WI38 (cell line): ENCODE measurements at regions not wholly inside any gene's neighbourhood (a gene's known extent, or its start where the extent isn't known, plus 50 kb on each side); places are given as distances from the start of the nearest gene placed in this dataset.
A peak's percentile ranks its signal among the peaks of the same experiment; 100 is the strongest.

ENCODE experiments used
- H3K4me3 ChIP-seq: 2 replicates; pipeline ENCODE4 v1.5.1; 2011; ENCODE audit warnings: low read depth, mild to moderate bottlenecking, control low read depth, low read length
- CTCF ChIP-seq: IDR thresholded peaks from 2 replicates; pipeline ENCODE4 v1.5.1; 2012; ENCODE audit warnings: low read depth, mild to moderate bottlenecking, control low read depth, low read length

DNA sequence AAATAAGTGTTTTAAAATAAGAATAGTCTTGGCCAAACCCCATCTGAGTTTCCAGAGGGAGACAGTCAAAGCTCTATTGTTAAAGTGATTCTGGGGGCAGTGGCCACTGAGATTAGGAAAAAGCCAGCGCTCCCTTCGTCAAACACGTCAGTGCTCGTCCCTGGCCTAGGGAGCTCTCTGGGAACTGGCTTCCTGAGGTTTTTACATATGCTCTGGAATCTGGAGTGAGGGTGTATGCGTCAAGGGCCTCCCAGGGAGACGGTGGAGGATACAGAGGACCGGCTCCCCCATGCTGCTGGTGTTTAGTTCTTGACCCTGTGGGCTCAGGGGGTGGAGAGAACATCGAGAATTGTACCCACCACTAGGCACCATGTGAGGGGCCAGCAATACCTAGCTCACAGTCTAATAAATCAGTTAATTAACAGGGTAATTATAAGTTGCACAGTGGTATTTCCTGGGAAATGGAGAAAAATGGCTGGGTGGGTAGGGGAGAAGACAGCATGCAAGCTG, 87.0 kb downstream of the SLC25A47 start:
- no peak for TF ChIP-seq CTCF
- H3K4me3 ChIP-seq, result no peak overlapping the region

DNA sequence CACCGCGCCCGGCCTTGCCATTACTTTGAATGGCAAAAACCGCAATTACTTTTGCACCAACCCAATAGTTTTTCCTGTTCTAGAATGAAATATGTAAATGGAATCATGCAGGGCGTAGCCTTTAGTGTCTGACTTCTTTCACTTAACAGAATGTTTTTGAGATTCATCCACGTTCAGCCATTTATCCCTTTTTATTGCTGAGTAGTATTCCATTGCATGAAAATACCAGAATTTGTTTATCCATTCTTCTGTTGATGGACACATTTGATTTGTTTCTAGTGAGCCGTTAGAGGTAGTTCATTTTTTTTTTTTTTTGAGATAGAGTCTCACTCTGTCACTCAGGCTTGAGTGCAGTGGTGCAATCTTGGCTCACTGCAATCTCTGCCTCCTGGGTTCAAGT, 90.6 kb downstream of the SLC25A47 start:
- TF ChIP-seq CTCF, result no peak
- H3K4me3 ChIP-seq, result no peak overlapping the region

- H3K4me3 ChIP-seq, result no peak overlapping the region
- TF ChIP-seq CTCF, result no peak
Observed at GRCh38 chr14:100415226-100415625, 92.1 kb downstream of the SLC25A47 start.

GRCh38 chr14:100416081-100416680, 93.0 kb downstream of the SLC25A47 start:
- TF ChIP-seq CTCF, result no peak
- H3K4me3 ChIP-seq, result no peak overlapping the region

DNA sequence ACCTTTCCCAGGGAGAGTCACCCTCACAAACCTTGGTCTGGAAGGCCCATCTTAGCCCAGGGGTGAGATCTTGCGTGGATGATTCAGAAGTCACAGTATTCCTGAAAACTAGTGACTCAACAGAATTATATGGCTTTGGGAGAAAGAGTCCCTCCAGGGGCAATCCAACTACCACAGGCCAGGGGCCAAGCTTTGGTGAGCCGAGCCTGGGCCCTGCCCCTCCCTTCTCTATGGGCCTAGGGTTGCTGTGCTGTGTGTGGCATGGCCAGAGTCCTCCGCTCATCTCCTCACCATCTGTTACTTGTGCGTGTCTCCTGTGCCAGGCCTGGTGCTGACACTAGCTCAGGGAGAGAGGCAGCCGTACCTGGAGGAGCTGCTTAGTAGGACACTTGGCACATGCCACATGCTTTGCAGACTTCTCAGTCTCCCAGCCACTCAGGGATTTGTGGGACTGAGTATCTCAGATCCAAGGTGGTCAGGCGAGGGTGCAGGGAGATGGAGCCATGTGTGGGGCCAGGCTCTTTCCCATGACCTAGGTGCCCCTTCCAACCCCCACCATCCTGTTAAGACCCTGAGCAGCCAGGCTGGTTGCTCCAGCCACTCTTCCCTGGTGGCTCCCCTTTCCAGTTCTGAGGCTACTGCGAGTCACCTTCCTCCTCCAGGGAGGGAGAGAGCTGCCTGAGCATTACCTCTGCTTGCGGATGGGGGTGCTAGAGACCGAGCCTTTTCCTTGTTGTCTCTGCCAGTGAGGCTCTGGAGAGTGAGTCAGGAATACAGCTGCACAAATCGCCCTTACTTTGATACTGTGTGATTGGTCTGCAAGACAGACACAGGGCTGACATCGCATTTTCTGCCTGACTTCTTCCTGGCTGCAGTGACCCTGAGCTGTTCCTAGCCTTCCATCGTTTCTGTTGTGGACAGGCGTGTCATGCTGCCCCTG, 94.1 kb downstream of the SLC25A47 start:
- no peak overlapping the region for H3K4me3 ChIP-seq
- peak; percentile 90 for TF ChIP-seq CTCF

DNA sequence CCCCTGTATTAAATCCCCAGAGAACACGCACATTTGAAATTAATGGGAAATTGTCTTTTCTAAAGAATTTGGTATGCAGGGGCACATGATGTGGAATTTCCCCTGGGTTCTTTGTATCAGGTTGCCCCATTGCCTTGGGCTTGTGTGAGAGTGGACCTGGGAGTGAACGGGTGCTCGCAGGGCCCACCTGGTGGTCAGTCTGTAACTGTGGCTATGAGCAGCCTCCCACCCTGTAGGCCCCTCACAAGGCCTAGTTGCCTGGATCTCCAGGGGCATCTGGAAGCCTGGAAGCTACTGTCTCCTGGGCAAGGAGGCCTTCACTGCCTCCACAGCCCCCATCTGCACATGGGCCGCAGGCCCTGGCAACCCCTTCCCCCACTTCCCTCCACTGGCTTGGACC, 96.7 kb downstream of the SLC25A47 start:
- no peak overlapping the region for H3K4me3 ChIP-seq
- 0 out of 2 replicates have a peak, but pooled peaks have one; percentile 6 for TF ChIP-seq CTCF
